Testis (tissue), 2 donors: ENCODE measurements at regions not wholly inside any gene's neighbourhood (a gene's known extent, or its start where the extent isn't known, plus 50 kb on each side); places are given as distances from the start of the nearest gene placed in this dataset.

Experiments
- POLR2A ChIP-seq: fragments of 450-650 bp; IDR thresholded peaks from one replicate; pipeline ENCODE4 v1.6.1; 2017; ENCODE audit warnings: antibody characterized with exemption, mild to moderate bottlenecking, moderate library complexity
- TF ChIP-seq, protein P1 (sequence below), 3 experiments: fragments of 450-650 bp in 2 of 3; fragments of 200-600 bp in 1 of 3; sonication (generic) in 1 of 3; IDR thresholded peaks; one replicate each; pipeline ENCODE4 v1.5.1; 2016 to 2019; ENCODE audit warnings: antibody characterized with exemption in 3 of 3, mild to moderate bottlenecking in 2 of 3, moderate library complexity in 1 of 3

- no peak for TF ChIP-seq POLR2A
- TF ChIP-seq, protein P1, sequence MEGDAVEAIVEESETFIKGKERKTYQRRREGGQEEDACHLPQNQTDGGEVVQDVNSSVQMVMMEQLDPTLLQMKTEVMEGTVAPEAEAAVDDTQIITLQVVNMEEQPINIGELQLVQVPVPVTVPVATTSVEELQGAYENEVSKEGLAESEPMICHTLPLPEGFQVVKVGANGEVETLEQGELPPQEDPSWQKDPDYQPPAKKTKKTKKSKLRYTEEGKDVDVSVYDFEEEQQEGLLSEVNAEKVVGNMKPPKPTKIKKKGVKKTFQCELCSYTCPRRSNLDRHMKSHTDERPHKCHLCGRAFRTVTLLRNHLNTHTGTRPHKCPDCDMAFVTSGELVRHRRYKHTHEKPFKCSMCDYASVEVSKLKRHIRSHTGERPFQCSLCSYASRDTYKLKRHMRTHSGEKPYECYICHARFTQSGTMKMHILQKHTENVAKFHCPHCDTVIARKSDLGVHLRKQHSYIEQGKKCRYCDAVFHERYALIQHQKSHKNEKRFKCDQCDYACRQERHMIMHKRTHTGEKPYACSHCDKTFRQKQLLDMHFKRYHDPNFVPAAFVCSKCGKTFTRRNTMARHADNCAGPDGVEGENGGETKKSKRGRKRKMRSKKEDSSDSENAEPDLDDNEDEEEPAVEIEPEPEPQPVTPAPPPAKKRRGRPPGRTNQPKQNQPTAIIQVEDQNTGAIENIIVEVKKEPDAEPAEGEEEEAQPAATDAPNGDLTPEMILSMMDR (IDR thresholded peaks at IDR 0.05): no peak
Measured at GRCh38 chr6:155528982-155529453, 73.4 kb upstream of the NOX3 start.
